Neuronal stem cell (in vitro differentiated cells): ENCODE measurements at regions not wholly inside any gene's neighbourhood (a gene's known extent, or its start where the extent isn't known, plus 50 kb on each side); places are given as distances from the start of the nearest gene placed in this dataset.

Source experiments
- DNase-seq: peaks from one replicate; pipeline ENCODE4 v3.0.0-alpha.2; 2013; ENCODE audit warnings: low spot score
- H2AFZ ChIP-seq: one replicate; pipeline ENCODE4 v1.6.1; 2013; ENCODE audit warnings: mild to moderate bottlenecking, low read length, inconsistent platforms
- H2AK5ac ChIP-seq: 2 replicates; pipeline ENCODE4 v1.6.1; 2013; ENCODE audit warnings: low read depth, mild to moderate bottlenecking, inconsistent platforms, low read length, moderate library complexity, mixed read lengths
- H2BK120ac ChIP-seq: 2 replicates; pipeline ENCODE4 v1.6.1; 2013; ENCODE audit warnings: low read depth, mild to moderate bottlenecking, inconsistent platforms, low read length, moderate library complexity, mixed read lengths
- H2BK12ac ChIP-seq: one replicate; pipeline ENCODE4 v1.6.1; 2013; ENCODE audit warnings: low read length, inconsistent platforms
- H2BK15ac ChIP-seq: 2 replicates; pipeline ENCODE4 v1.6.1; 2013; ENCODE audit warnings: mild to moderate bottlenecking, low read length, inconsistent platforms, mixed read lengths
- H2BK5ac ChIP-seq: one replicate; pipeline ENCODE4 v1.6.1; 2013; ENCODE audit warnings: inconsistent platforms, mild to moderate bottlenecking, low read length, moderate library complexity
- H3K14ac ChIP-seq: one replicate; pipeline ENCODE4 v1.6.1; 2013; ENCODE audit warnings: low read length, inconsistent platforms
- H3K18ac ChIP-seq: 2 replicates; pipeline ENCODE4 v1.6.1; 2013; ENCODE audit warnings: low read length, inconsistent platforms
- H3K23ac ChIP-seq: 2 replicates; pipeline ENCODE4 v1.6.1; 2013; ENCODE audit warnings: low read depth, mild to moderate bottlenecking, mixed read lengths, low read length, inconsistent platforms; ENCODE audit not compliant: poor library complexity
- H3K27ac ChIP-seq: replicated peaks from 3 replicates; pipeline ENCODE4 v1.5.1; 2013; ENCODE audit warnings: low read length, inconsistent platforms
- H3K27me3 ChIP-seq, 3 experiments: 2 replicates each; pipeline ENCODE4 v1.6.1; 2013; ENCODE audit warnings: low read length in 3 of 3, mild to moderate bottlenecking in 2 of 3, inconsistent platforms in 1 of 3, low read depth in 1 of 3, mixed read lengths in 1 of 3, moderate library complexity in 1 of 3; ENCODE audit not compliant: control insufficient read depth in 3 of 3, insufficient read depth in 3 of 3
- H3K36me3 ChIP-seq, 2 donors: replicated peaks in 1 of 2; 2 replicates each; pipeline ENCODE4 v1.6.1; 2013; ENCODE audit warnings: low read length in 2 of 2; ENCODE audit not compliant: control insufficient read depth in 2 of 2, insufficient read depth in 2 of 2
- H3K4ac ChIP-seq: 2 replicates; pipeline ENCODE4 v1.6.1; 2013; ENCODE audit warnings: inconsistent platforms, mild to moderate bottlenecking, low read length, moderate library complexity
- H3K4me1 ChIP-seq, 2 donors: 1 replicate in 1 of 2; 2 replicates in 1 of 2; pipeline ENCODE4 v1.6.1; 2013; ENCODE audit warnings: low read length in 2 of 2, low read depth in 1 of 2; ENCODE audit not compliant: control insufficient read depth in 2 of 2, insufficient read depth in 1 of 2
- H3K4me2 ChIP-seq: one replicate; pipeline ENCODE4 v1.6.1; 2013; ENCODE audit warnings: mild to moderate bottlenecking, low read length, inconsistent platforms; ENCODE audit not compliant: insufficient read depth, poor library complexity, severe bottlenecking
- H3K4me3 ChIP-seq, 2 donors: 2 replicates each; pipeline ENCODE4 v1.5.1; 2013; ENCODE audit warnings: low read length in 2 of 2, mild to moderate bottlenecking in 2 of 2, inconsistent platforms in 1 of 2, moderate library complexity in 1 of 2
- H3K79me1 ChIP-seq: one replicate; pipeline ENCODE4 v1.6.1; 2013; ENCODE audit warnings: low read depth, mild to moderate bottlenecking, inconsistent platforms, low read length, moderate library complexity
- H3K9ac ChIP-seq: one replicate; pipeline ENCODE4 v1.6.1; 2013; ENCODE audit warnings: mild to moderate bottlenecking, low read depth, low read length, inconsistent platforms; ENCODE audit not compliant: poor library complexity
- H3K9me3 ChIP-seq, 2 donors: replicated peaks in 1 of 2; 2 replicates each; pipeline versions ENCODE3 to v1.6.1; 2013; ENCODE audit warnings: low read length in 2 of 2, mild to moderate bottlenecking in 2 of 2, inconsistent platforms in 1 of 2, low read depth in 1 of 2, mixed read lengths in 1 of 2, moderate library complexity in 1 of 2; ENCODE audit not compliant: control insufficient read depth in 2 of 2, insufficient read depth in 1 of 2
- H4K8ac ChIP-seq: one replicate; pipeline ENCODE4 v1.6.1; 2013; ENCODE audit warnings: low read depth, mild to moderate bottlenecking, inconsistent platforms, low read length, moderate library complexity
- H4K91ac ChIP-seq: one replicate; pipeline ENCODE4 v1.6.1; 2013; ENCODE audit warnings: low read length, low read depth, mild to moderate bottlenecking, inconsistent platforms; ENCODE audit not compliant: poor library complexity
- WGBS, 2 donors: extraction: QIAGEN DNeasy Blood & Tissue Kit; methylation state at CpG; one replicate each; pipeline ENCODE4 v1.1.7; 2013; ENCODE audit warnings: missing lambda C conversion rate in 2 of 2, mixed read lengths in 1 of 2; ENCODE audit not compliant: insufficient read length in 2 of 2, insufficient replicate concordance in 1 of 2; ENCODE audit errors: extremely low coverage in 2 of 2; 5-methylcytosine and 5-hydroxymethylcytosine counted together

DNA sequence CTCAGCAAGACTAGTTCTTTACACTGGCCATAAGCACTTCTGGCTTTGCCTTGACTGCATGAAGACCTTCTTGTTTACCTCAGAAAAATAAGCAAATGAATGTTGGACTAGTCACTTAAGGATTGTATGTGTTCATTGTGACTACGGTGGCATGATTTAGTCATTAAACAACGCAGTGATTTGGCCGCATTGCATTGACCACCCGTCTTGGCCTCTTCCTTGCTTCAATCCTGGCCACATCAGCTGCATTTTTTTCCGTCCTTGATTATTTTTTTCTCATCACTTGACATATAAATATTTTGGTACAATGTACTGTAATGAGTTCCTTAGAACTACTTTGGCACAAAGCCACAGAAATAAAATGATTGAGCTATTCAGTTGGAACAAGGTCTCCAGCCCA is 656.2 kb downstream of the RAB28 start:
- WGBS, 2 donors, result no CpG with 5 or more reads among the region's 5 CpGs
- no peak overlapping the region for H3K23ac ChIP-seq
- H3K4me3 ChIP-seq, result no peak overlapping the region
- H3K79me1 ChIP-seq, result no peaks in the 10 kb centered on the region
- no peak overlapping the region for H3K27ac ChIP-seq
- no peak overlapping the region for H2BK120ac ChIP-seq
- no peak overlapping the region for H3K18ac ChIP-seq
- no peak overlapping the region for H2AK5ac ChIP-seq
- no peaks in the 10 kb centered on the region for H3K9me3 ChIP-seq
- no peak overlapping the region for H3K4ac ChIP-seq
- H3K14ac ChIP-seq, result no peak overlapping the region
- no peak overlapping the region for H4K91ac ChIP-seq
- no peak overlapping the region for H3K9ac ChIP-seq
- no peak overlapping the region for H2BK5ac ChIP-seq
- no peak overlapping the region for H2BK12ac ChIP-seq
- H3K4me2 ChIP-seq, result no peak overlapping the region
- H2BK15ac ChIP-seq, result no peak overlapping the region
- H3K36me3 ChIP-seq, result no peaks in the 10 kb centered on the region
- DNase-seq, result no peak
- no peak overlapping the region for H2AFZ ChIP-seq
- H4K8ac ChIP-seq, result no peak overlapping the region
- H3K4me1 ChIP-seq, result no peaks in the 10 kb centered on the region
- H3K27me3 ChIP-seq, result no peaks in the 10 kb centered on the region

DNA sequence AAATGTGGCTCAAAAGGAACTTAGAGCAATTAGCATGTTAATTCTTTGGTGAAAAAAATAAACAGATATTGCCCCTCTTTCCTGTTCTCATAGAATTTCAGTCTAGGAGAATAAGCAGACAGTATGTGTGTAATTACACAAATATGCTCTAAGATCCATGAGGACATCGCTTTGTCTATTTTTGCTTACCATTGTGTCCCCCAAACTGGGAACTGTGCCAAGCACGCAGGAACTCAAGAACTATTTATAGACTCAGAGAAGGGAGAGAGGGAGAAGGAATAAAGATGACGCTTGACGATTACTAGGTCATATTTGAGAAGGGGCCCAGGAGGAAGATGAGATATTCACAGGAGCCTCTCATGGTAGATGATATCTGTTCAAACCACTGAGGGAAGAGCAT is 692.6 kb downstream of the RAB28 start:
- Histone ChIP-seq H2AFZ (no peak overlapping the region), H3K14ac (no peak overlapping the region), H3K9ac (no peak overlapping the region), H3K4ac (no peak overlapping the region), H2BK120ac (no peak overlapping the region), H3K27me3 (no peaks in the 10 kb centered on the region), H4K91ac (no peak overlapping the region), H3K27ac (no peak overlapping the region), H2BK5ac (no peak overlapping the region), H3K36me3 (no peaks in the 10 kb centered on the region), H3K4me1 (no peaks in the 10 kb centered on the region), H2BK12ac (no peak overlapping the region), H3K18ac (no peak overlapping the region), H3K9me3 (no peaks in the 10 kb centered on the region), H3K4me2 (no peak overlapping the region), H2BK15ac (no peak overlapping the region), H2AK5ac (no peak overlapping the region), H3K23ac (no peak overlapping the region), H3K4me3 (no peak overlapping the region), H3K79me1 (no peaks in the 10 kb centered on the region), H4K8ac (no peak overlapping the region)
- DNase-seq, result no peak
- WGBS, 2 donors, result no CpG with 5 or more reads among the region's 4 CpGs

DNA sequence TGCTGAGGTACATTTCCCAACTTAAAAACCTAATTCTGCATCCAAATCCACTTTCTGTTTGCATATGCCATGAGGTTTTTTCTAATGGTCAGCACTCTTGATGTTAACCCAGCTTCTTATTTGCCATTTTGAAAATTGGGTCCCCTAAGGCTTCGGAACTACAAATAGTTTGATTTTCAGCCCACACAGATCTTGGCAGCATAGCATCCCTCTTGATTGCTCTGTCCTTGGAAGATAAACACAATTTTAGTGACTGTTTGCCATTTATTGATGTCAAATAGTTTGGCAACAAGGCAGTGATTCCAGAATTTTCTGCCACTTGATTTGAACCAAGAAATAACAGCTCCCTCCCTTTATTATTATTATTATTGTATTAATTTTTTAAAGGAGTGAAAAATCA is 696.9 kb downstream of the RAB28 start:
- no peak overlapping the region for H3K18ac ChIP-seq
- WGBS, 2 donors, result no CpG with 5 or more reads among the region's 1 CpG
- no peaks in the 10 kb centered on the region for H3K36me3 ChIP-seq
- no peak overlapping the region for H3K14ac ChIP-seq
- H3K4ac ChIP-seq, result no peak overlapping the region
- H3K9me3 ChIP-seq, result no peaks in the 10 kb centered on the region
- H3K27me3 ChIP-seq, result no peaks in the 10 kb centered on the region
- H4K91ac ChIP-seq, result no peak overlapping the region
- H2BK5ac ChIP-seq, result no peak overlapping the region
- no peak overlapping the region for H4K8ac ChIP-seq
- H3K9ac ChIP-seq, result no peak overlapping the region
- no peak overlapping the region for H2AK5ac ChIP-seq
- no peak overlapping the region for H2BK15ac ChIP-seq
- H3K4me3 ChIP-seq, result no peak overlapping the region
- no peak overlapping the region for H3K4me2 ChIP-seq
- H3K4me1 ChIP-seq, result no peaks in the 10 kb centered on the region
- H2BK12ac ChIP-seq, result no peak overlapping the region
- no peak overlapping the region for H3K23ac ChIP-seq
- H2AFZ ChIP-seq, result no peak overlapping the region
- no peak overlapping the region for H2BK120ac ChIP-seq
- no peak overlapping the region for H3K27ac ChIP-seq
- no peak for DNase-seq
- no peaks in the 10 kb centered on the region for H3K79me1 ChIP-seq

DNA sequence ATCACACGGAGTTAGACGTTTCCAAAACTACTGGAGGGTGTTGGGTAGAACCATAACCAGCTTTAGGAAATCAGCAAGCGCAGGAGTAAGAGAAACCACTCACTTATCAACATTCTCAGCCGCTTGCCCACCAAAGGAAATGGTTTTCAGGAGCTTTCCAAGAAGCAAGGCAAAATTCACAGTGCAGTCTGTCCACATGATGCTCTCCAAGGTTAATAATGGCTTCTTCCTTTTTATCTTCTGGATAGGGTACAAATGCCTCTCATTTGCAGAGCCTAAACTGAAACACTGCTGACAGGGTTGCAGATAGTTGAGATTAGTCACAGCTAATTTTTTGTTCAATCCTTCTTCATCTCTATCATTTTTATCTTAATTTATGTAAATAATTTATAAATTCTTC is 705.4 kb downstream of the RAB28 start:
- Histone ChIP-seq H3K23ac (no peak overlapping the region), H3K27ac (no peak overlapping the region)
- no peak for DNase-seq

More for the DNA sequence above, 705.4 kb downstream of the RAB28 start:
- no peak overlapping the region for H2BK12ac ChIP-seq
- no peak overlapping the region for H3K4me3 ChIP-seq
- no peaks in the 10 kb centered on the region for H3K27me3 ChIP-seq
- WGBS, 2 donors, result no CpG with 5 or more reads among the region's 4 CpGs
- no peak overlapping the region for H3K4me2 ChIP-seq
- no peak overlapping the region for H3K9ac ChIP-seq
- H3K14ac ChIP-seq, result no peak overlapping the region
- no peak overlapping the region for H3K4ac ChIP-seq
- H3K9me3 ChIP-seq, result peaks cover 0 to 2% of the 10 kb centered on the region in 2 donors
- no peaks in the 10 kb centered on the region for H3K36me3 ChIP-seq
- no peak overlapping the region for H3K18ac ChIP-seq
- H2BK120ac ChIP-seq, result no peak overlapping the region
- no peak overlapping the region for H2BK5ac ChIP-seq
- no peaks in the 10 kb centered on the region for H3K79me1 ChIP-seq
- no peak overlapping the region for H2BK15ac ChIP-seq
- H4K91ac ChIP-seq, result no peak overlapping the region
- no peak overlapping the region for H2AFZ ChIP-seq
- no peak overlapping the region for H4K8ac ChIP-seq
- no peak overlapping the region for H2AK5ac ChIP-seq
- H3K4me1 ChIP-seq, result no peaks in the 10 kb centered on the region
